ENCODE measurements at regions not wholly inside any gene's neighbourhood (a gene's known extent, or its start where the extent isn't known, plus 50 kb on each side); places are given as distances from the start of the nearest gene placed in this dataset.
A peak's percentile ranks its signal among the peaks of the same experiment; 100 is the strongest.
"Not testable (repeated sequence)": the region's sequence is repeated elsewhere in the genome, so short reads cannot be mapped to it uniquely, and the experiment has no call there.

GRCh38 chr1:219419065-219419464, 193.8 kb downstream of the ZC3H11B start:
- no peak for DNase-seq
- Mint-ChIP-seq H3K9me3 (no peaks in the 10 kb centered on the region), H3K4me3 (no peak overlapping the region), H3K4me1 (ENCODE audit: low read depth) (peaks cover 1% of the 10 kb centered on the region), H3K36me3 (ENCODE audit: low read depth) (no peaks in the 10 kb centered on the region), H3K27ac (no peak overlapping the region), H3K27me3 (no peaks in the 10 kb centered on the region)

- no peaks in the 10 kb centered on the region for H3K9me3 Mint-ChIP-seq
- DNase-seq = no peak
- H3K36me3 Mint-ChIP-seq (ENCODE audit: low read depth) = no peaks in the 10 kb centered on the region
- H3K27ac Mint-ChIP-seq = no peak overlapping the region
- no peak overlapping the region for H3K4me3 Mint-ChIP-seq
- no peaks in the 10 kb centered on the region for H3K4me1 Mint-ChIP-seq (ENCODE audit: low read depth)
- H3K27me3 Mint-ChIP-seq = no peaks in the 10 kb centered on the region
Measured at GRCh38 chr1:219417610-219418009, 195.3 kb downstream of the ZC3H11B start.

- no peaks in the 10 kb centered on the region for H3K9me3 Mint-ChIP-seq
- peak; percentile 57 for DNase-seq
- H3K4me1 Mint-ChIP-seq (ENCODE audit: low read depth) = no peaks in the 10 kb centered on the region
- no peak overlapping the region for H3K4me3 Mint-ChIP-seq
- no peaks in the 10 kb centered on the region for H3K27me3 Mint-ChIP-seq
- no peaks in the 10 kb centered on the region for H3K36me3 Mint-ChIP-seq (ENCODE audit: low read depth)
- no peak overlapping the region for H3K27ac Mint-ChIP-seq
Measured at GRCh38 chr1:219416598-219417238, 196.2 kb downstream of the ZC3H11B start.

GRCh38 chr1:219415915-219416314, 197.0 kb downstream of the ZC3H11B start:
- Mint-ChIP-seq H3K4me1 (ENCODE audit: low read depth) (no peaks in the 10 kb centered on the region), H3K27me3 (no peaks in the 10 kb centered on the region), H3K36me3 (ENCODE audit: low read depth) (no peaks in the 10 kb centered on the region), H3K4me3 (no peak overlapping the region), H3K9me3 (no peaks in the 10 kb centered on the region), H3K27ac (no peak overlapping the region)
- DNase-seq = no peak

GRCh38 chr1:219415433-219415832, 197.5 kb downstream of the ZC3H11B start:
- no peak for DNase-seq
- H3K27ac Mint-ChIP-seq = no peak overlapping the region
- no peaks in the 10 kb centered on the region for H3K9me3 Mint-ChIP-seq
- no peaks in the 10 kb centered on the region for H3K4me1 Mint-ChIP-seq (ENCODE audit: low read depth)
- no peak overlapping the region for H3K4me3 Mint-ChIP-seq
- H3K36me3 Mint-ChIP-seq (ENCODE audit: low read depth) = no peaks in the 10 kb centered on the region
- no peaks in the 10 kb centered on the region for H3K27me3 Mint-ChIP-seq

- Mint-ChIP-seq H3K4me3 (no peak overlapping the region), H3K27me3 (no peaks in the 10 kb centered on the region), H3K4me1 (ENCODE audit: low read depth) (no peaks in the 10 kb centered on the region), H3K36me3 (ENCODE audit: low read depth) (no peaks in the 10 kb centered on the region), H3K9me3 (no peaks in the 10 kb centered on the region), H3K27ac (no peak overlapping the region)
- DNase-seq = no peak
Measured at GRCh38 chr1:219414250-219414649, 198.7 kb downstream of the ZC3H11B start.

- Mint-ChIP-seq H3K4me3 (no peak overlapping the region), H3K27me3 (no peaks in the 10 kb centered on the region), H3K27ac (no peak overlapping the region), H3K4me1 (ENCODE audit: low read depth) (no peaks in the 10 kb centered on the region), H3K36me3 (ENCODE audit: low read depth) (no peaks in the 10 kb centered on the region), H3K9me3 (no peaks in the 10 kb centered on the region)
- no peak for DNase-seq
Measured at GRCh38 chr1:219413536-219413935, 199.4 kb downstream of the ZC3H11B start.

- Mint-ChIP-seq H3K27ac (no peak overlapping the region), H3K36me3 (ENCODE audit: low read depth) (no peaks in the 10 kb centered on the region), H3K4me3 (no peak overlapping the region), H3K27me3 (no peaks in the 10 kb centered on the region), H3K9me3 (no peaks in the 10 kb centered on the region), H3K4me1 (ENCODE audit: low read depth) (no peaks in the 10 kb centered on the region)
- no peak for DNase-seq
Measured at GRCh38 chr1:219412772-219413171, 200.1 kb downstream of the ZC3H11B start.

- H3K27ac Mint-ChIP-seq; DNase-seq; H3K4me3 Mint-ChIP-seq; H3K9me3 Mint-ChIP-seq; H3K4me1 Mint-ChIP-seq (ENCODE audit: low read depth); H3K27me3 Mint-ChIP-seq; H3K36me3 Mint-ChIP-seq (ENCODE audit: low read depth): not testable (repeated sequence)
Measured at GRCh38 chr1:219410721-219411120, 202.2 kb downstream of the ZC3H11B start.

GRCh38 chr1:219405531-219406331, 207.2 kb downstream of the ZC3H11B start:
- H3K36me3 Mint-ChIP-seq (ENCODE audit: low read depth) = no peaks in the 10 kb centered on the region
- H3K4me1 Mint-ChIP-seq (ENCODE audit: low read depth) = no peaks in the 10 kb centered on the region
- H3K27ac Mint-ChIP-seq = no peak overlapping the region
- DNase-seq = no peak
- H3K4me3 Mint-ChIP-seq = no peak overlapping the region
- no peaks in the 10 kb centered on the region for H3K9me3 Mint-ChIP-seq
- H3K27me3 Mint-ChIP-seq = no peaks in the 10 kb centered on the region

GRCh38 chr1:219404629-219405028, 208.3 kb downstream of the ZC3H11B start:
- H3K36me3 Mint-ChIP-seq (ENCODE audit: low read depth) = no peaks in the 10 kb centered on the region
- DNase-seq = no peak
- H3K9me3 Mint-ChIP-seq = no peaks in the 10 kb centered on the region
- peaks cover 3% of the 10 kb centered on the region for H3K27me3 Mint-ChIP-seq
- H3K27ac Mint-ChIP-seq = no peak overlapping the region
- H3K4me1 Mint-ChIP-seq (ENCODE audit: low read depth) = no peaks in the 10 kb centered on the region
- H3K4me3 Mint-ChIP-seq = no peak overlapping the region

- no peak for DNase-seq
- no peak overlapping the region for H3K27ac Mint-ChIP-seq
- H3K4me1 Mint-ChIP-seq (ENCODE audit: low read depth) = no peaks in the 10 kb centered on the region
- peaks cover 5% of the 10 kb centered on the region for H3K9me3 Mint-ChIP-seq
- H3K36me3 Mint-ChIP-seq (ENCODE audit: low read depth) = no peaks in the 10 kb centered on the region
- no peak overlapping the region for H3K4me3 Mint-ChIP-seq
- peaks cover 3% of the 10 kb centered on the region for H3K27me3 Mint-ChIP-seq
Measured at GRCh38 chr1:219402925-219403324, 210.0 kb downstream of the ZC3H11B start.

GRCh38 chr1:219401724-219402625, 210.9 kb downstream of the ZC3H11B start:
- no peaks in the 10 kb centered on the region for H3K4me1 Mint-ChIP-seq (ENCODE audit: low read depth)
- no peak overlapping the region for H3K4me3 Mint-ChIP-seq

GRCh38 chr1:219399446-219399845, 213.5 kb downstream of the ZC3H11B start:
- Mint-ChIP-seq H3K27ac (no peak overlapping the region), H3K36me3 (ENCODE audit: low read depth) (no peaks in the 10 kb centered on the region), H3K9me3 (peaks cover 29% of the 10 kb centered on the region), H3K4me3 (no peak overlapping the region), H3K27me3 (peaks cover 3% of the 10 kb centered on the region), H3K4me1 (ENCODE audit: low read depth) (no peaks in the 10 kb centered on the region)
- DNase-seq = no peak

More at GRCh38 chr1:219401724-219402625, 210.9 kb downstream of the ZC3H11B start:
- peaks cover 14% of the 10 kb centered on the region for H3K9me3 Mint-ChIP-seq
- no peaks in the 10 kb centered on the region for H3K36me3 Mint-ChIP-seq (ENCODE audit: low read depth)
- peaks cover 3% of the 10 kb centered on the region for H3K27me3 Mint-ChIP-seq
- DNase-seq = no peak
- H3K27ac Mint-ChIP-seq = no peak overlapping the region
